ENCODE measurements at regions not wholly inside any gene's neighbourhood (a gene's known extent, or its start where the extent isn't known, plus 50 kb on each side); places are given as distances from the start of the nearest gene placed in this dataset.

DNA sequence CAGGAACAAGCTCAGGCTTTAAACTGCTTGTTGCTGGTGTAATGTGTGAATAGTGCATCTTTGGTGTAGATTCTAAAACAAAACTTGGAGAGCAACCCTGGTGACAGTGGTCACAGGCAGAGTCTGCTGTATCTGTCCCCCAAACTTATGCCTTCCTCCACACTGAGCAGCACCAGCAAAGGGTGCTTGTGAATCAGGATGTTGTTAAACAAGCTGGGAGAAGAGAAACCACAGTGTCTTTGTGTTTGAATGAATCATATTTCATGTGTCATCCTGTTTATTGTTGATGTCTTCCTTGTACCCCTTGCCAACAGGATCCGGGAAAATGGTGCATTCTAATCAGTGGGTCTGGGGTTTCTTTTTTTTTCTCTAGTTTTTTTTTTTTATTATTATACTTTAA lies 91.9 kb upstream of the COG2 start:
- TF ChIP-seq FOXP2 (optimal IDR thresholded peaks at IDR 0.05; ENCODE audit: borderline replicate concordance, extremely low read depth, extremely low read length, insufficient read depth), result no peak
- TF ChIP-seq POLR2AphosphoS5 (IDR thresholded peaks at IDR 0.05; ENCODE audit: low read depth, low read length), result no peak
- TF ChIP-seq TAF1 (IDR thresholded peaks at IDR 0.05; ENCODE audit: borderline replicate concordance, insufficient read depth, low read length), result no peak
